ENCODE measurements at regions not wholly inside any gene's neighbourhood (a gene's known extent, or its start where the extent isn't known, plus 50 kb on each side); places are given as distances from the start of the nearest gene placed in this dataset.

DNA sequence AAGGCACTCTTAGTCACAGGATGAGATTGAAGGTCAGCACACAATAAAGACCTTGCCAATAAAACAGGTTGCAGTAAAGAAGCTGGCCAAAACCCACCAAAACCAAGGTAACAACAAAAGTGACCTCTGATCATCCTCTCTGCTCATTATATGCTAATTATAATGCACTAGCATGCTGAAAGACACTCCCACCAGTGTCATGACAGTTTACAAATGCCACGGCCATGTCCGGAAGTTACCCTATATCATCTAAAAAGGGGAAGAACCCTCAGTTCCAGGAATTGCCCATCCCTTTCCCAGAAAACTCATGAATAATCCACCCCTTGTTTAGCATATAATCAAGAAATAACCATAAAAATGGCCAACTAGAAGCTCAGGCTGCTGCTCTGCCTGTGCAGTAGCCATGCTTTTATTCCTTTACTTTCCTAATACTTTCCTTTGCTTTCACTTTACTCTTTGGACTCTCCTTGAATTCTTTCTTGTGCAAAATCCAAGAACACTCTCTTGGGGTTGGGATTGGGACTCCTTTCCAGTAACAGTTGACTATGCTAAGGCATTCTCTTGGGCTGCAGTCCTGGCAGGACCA is 527.3 kb upstream of the MAP3K7 start:
- TF ChIP-seq EZH2 (IDR thresholded peaks at IDR 0.05; ENCODE audit: low read length, unreplicated experiment) (no peak), EZH2phosphoT487 (IDR thresholded peaks at IDR 0.05; ENCODE audit: borderline replicate concordance, low read length) (no peak)
- TF ChIP-seq, protein P1, sequence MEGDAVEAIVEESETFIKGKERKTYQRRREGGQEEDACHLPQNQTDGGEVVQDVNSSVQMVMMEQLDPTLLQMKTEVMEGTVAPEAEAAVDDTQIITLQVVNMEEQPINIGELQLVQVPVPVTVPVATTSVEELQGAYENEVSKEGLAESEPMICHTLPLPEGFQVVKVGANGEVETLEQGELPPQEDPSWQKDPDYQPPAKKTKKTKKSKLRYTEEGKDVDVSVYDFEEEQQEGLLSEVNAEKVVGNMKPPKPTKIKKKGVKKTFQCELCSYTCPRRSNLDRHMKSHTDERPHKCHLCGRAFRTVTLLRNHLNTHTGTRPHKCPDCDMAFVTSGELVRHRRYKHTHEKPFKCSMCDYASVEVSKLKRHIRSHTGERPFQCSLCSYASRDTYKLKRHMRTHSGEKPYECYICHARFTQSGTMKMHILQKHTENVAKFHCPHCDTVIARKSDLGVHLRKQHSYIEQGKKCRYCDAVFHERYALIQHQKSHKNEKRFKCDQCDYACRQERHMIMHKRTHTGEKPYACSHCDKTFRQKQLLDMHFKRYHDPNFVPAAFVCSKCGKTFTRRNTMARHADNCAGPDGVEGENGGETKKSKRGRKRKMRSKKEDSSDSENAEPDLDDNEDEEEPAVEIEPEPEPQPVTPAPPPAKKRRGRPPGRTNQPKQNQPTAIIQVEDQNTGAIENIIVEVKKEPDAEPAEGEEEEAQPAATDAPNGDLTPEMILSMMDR (conservative IDR thresholded peaks at IDR 0.05; ENCODE audit: low read depth, low read length), result no peak

Data from PC-3 (cell line).